ENCODE measurements at regions not wholly inside any gene's neighbourhood (a gene's known extent, or its start where the extent isn't known, plus 50 kb on each side); places are given as distances from the start of the nearest gene placed in this dataset.

DNA sequence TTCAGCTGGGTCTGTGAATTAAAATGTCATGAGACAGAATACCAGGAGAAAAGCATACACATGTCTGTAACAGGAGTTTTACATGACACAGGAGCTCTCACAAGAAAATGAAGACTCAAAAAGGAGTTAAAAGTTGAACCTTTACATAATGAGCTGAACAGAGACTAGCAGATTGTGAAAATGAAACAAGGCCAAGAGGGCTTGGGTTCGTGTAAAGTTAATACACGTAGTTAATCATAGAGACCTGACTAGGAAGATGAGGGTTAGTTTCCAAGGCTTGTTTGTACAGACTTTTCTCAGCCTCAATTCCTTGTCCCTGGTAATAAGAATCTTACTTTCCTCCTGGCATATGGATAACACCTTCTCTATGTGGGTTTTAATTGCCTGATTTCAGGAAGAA, 1294.0 kb downstream of the MAT2B start:
- TF ChIP-seq, protein P1, sequence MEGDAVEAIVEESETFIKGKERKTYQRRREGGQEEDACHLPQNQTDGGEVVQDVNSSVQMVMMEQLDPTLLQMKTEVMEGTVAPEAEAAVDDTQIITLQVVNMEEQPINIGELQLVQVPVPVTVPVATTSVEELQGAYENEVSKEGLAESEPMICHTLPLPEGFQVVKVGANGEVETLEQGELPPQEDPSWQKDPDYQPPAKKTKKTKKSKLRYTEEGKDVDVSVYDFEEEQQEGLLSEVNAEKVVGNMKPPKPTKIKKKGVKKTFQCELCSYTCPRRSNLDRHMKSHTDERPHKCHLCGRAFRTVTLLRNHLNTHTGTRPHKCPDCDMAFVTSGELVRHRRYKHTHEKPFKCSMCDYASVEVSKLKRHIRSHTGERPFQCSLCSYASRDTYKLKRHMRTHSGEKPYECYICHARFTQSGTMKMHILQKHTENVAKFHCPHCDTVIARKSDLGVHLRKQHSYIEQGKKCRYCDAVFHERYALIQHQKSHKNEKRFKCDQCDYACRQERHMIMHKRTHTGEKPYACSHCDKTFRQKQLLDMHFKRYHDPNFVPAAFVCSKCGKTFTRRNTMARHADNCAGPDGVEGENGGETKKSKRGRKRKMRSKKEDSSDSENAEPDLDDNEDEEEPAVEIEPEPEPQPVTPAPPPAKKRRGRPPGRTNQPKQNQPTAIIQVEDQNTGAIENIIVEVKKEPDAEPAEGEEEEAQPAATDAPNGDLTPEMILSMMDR (IDR thresholded peaks at IDR 0.05; ENCODE audit: low read depth, low read length), result no peak
- no peak for DNase-seq (ENCODE audit: extremely low read depth, low read depth)

DNA sequence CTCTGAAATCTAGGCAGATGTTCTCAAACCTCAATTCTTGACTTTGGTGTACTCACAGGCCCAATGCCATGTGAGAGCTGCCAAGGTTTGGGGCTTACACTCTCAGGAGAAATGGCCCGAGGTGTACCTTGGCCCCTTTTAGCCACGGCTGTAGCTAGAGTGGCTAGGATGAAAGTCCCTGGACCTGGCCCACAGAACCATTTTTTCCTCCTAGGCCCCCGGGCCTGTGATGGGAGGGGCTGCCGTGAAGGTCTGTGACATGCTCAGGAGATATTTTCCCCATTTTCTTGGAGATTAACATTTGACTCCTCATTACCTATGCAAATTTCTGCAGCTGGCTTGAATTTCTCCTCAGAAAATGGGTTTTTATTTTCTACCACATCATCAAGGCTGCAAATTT, 1296.5 kb downstream of the MAT2B start:
- TF ChIP-seq, protein P1 (IDR thresholded peaks at IDR 0.05; ENCODE audit: low read depth, low read length), result no peak
- DNase-seq (ENCODE audit: extremely low read depth, low read depth), result no peak

- DNase-seq (ENCODE audit: extremely low read depth, low read depth), result no peak
- TF ChIP-seq, protein P1 (IDR thresholded peaks at IDR 0.05; ENCODE audit: low read depth, low read length), result no peak
These were observed 1304.4 kb downstream of the MAT2B start for GRCh38 chr5:164809821-164810220.

DNA sequence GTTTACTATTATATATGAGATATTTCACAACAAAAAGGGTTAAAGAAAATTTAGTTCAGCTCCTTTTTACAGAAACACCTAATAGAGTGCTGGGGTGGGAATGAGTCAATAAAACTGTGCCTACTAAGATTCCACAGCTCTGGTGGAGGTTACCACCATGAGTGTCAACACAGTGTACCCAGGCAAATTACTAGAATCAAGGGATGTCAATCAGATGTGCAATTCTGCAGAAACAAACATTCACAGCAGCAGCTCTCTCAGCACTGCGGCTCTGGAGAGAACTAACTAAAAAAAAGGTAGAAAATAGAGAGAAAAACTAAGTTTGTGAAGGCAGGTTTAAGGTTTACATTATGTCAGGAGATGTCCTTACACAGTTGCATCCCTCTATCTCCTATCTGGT, 1313.0 kb downstream of the MAT2B start:
- no peak for DNase-seq (ENCODE audit: extremely low read depth, low read depth)
- TF ChIP-seq, protein P1 (IDR thresholded peaks at IDR 0.05; ENCODE audit: low read depth, low read length), result no peak

DNA sequence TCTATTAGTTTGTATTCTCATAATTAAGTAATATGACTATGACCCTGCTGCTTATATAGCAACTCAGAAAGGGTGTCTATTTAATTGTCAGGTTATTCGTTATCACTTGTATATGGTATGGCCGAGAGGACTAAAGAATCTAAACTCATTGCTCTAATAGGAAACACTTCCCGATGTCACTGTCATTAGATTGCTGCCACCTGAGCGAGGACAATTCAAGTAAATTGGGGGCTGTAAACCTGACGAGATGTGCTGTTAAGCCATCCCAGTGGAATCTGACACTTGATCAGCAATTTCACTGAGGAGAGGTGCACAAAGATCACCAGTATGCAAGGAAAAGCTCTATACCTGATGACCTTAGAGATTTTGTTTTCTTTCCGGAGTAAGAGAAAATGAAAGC, 1319.3 kb downstream of the MAT2B start:
- TF ChIP-seq, protein P1 (IDR thresholded peaks at IDR 0.05; ENCODE audit: low read depth, low read length), result no peak
- no peak for DNase-seq (ENCODE audit: extremely low read depth, low read depth)

DNA sequence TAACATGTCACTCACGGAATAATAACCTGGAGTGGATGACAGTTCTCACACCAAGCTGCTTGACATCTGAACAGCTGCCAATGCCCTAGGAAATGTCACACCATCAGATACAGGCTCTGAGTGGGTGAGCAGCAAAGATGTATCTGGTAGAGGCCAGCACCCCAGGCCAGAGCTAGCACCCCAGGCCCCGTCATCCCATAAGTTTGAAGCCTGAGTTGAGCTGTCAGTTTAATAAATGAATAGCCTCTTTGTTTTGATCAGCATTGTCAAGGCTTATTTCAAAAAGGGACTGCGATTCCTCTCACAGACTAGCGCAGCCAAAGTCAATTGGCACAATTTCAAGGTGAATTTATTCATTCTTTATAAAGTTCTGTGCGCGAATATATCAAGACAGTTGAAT, 1327.1 kb downstream of the MAT2B start:
- no peak for DNase-seq (ENCODE audit: extremely low read depth, low read depth)
- TF ChIP-seq, protein P1 (IDR thresholded peaks at IDR 0.05; ENCODE audit: low read depth, low read length), result no peak

DNA sequence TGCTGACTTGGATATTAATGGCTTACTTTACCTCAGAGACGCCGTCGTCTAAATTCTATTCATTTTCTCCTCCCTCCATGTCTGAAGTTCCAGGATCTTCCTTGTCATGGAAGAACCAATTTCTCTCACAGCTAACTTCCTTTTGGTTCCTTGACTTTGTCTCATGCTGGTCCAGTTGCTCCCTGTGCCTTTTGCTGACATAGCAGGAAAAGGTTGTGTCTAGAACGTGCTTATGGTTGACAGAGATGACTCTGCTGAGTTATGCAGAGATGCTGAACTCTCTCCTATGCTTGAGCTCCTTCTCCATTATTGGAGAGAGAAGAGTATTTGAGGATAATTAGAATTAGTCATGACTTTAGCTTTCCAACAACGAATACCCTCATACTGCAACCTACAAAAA, 1338.9 kb downstream of the MAT2B start:
- no peak for DNase-seq (ENCODE audit: extremely low read depth, low read depth)
- TF ChIP-seq, protein P1 (IDR thresholded peaks at IDR 0.05; ENCODE audit: low read depth, low read length), result no peak
